ENCODE measurements at regions not wholly inside any gene's neighbourhood (a gene's known extent, or its start where the extent isn't known, plus 50 kb on each side); places are given as distances from the start of the nearest gene placed in this dataset.
"Not testable (repeated sequence)": the region's sequence is repeated elsewhere in the genome, so short reads cannot be mapped to it uniquely, and the experiment has no call there.

GRCh38 chr21:35609263-35609662 is 451.1 kb downstream of the SETD4 start:
- H3K27me3 ChIP-seq (ENCODE audit: low read depth, low read length): no peaks in the 10 kb centered on the region
- H3K27ac ChIP-seq (ENCODE audit: low read length): no peak overlapping the region
- no peaks in the 10 kb centered on the region for H3K36me3 ChIP-seq (ENCODE audit: control insufficient read depth in 1 of 2, insufficient read depth in 2 of 2, low read length in 2 of 2)
- no peaks in the 10 kb centered on the region for H3K4me1 ChIP-seq (ENCODE audit: control insufficient read depth in 1 of 2, insufficient read depth in 2 of 2, low read length in 2 of 2)
- no peak overlapping the region for H3K4me3 ChIP-seq (ENCODE audit: low read depth in 1 of 2, low read length in 2 of 2)
- H3K9me3 ChIP-seq (ENCODE audit: control insufficient read depth in 1 of 2, low read length in 2 of 2): peaks cover 0 to 5% of the 10 kb centered on the region in 2 donors

- Histone ChIP-seq H3K36me3 (ENCODE audit: control insufficient read depth in 1 of 2, insufficient read depth in 2 of 2, low read length in 2 of 2) (no peaks in the 10 kb centered on the region), H3K4me1 (ENCODE audit: control insufficient read depth in 1 of 2, insufficient read depth in 2 of 2, low read length in 2 of 2) (no peaks in the 10 kb centered on the region), H3K9me3 (ENCODE audit: control insufficient read depth in 1 of 2, low read length in 2 of 2) (peaks cover 0 to 5% of the 10 kb centered on the region in 2 donors), H3K4me3 (ENCODE audit: low read depth in 1 of 2, low read length in 2 of 2) (no peak overlapping the region), H3K27ac (ENCODE audit: low read length) (no peak overlapping the region), H3K27me3 (ENCODE audit: low read depth, low read length) (no peaks in the 10 kb centered on the region)
Observed at GRCh38 chr21:35607406-35607805, 452.9 kb downstream of the SETD4 start.

- H3K27ac ChIP-seq (ENCODE audit: low read length): no peak overlapping the region
- no peaks in the 10 kb centered on the region for H3K27me3 ChIP-seq (ENCODE audit: low read depth, low read length)
- no peaks in the 10 kb centered on the region for H3K36me3 ChIP-seq (ENCODE audit: control insufficient read depth in 1 of 2, insufficient read depth in 2 of 2, low read length in 2 of 2)
- no peak overlapping the region for H3K4me3 ChIP-seq (ENCODE audit: low read depth in 1 of 2, low read length in 2 of 2)
- H3K4me1 ChIP-seq (ENCODE audit: control insufficient read depth in 1 of 2, insufficient read depth in 2 of 2, low read length in 2 of 2): no peaks in the 10 kb centered on the region
- peaks cover 0 to 5% of the 10 kb centered on the region in 2 donors for H3K9me3 ChIP-seq (ENCODE audit: control insufficient read depth in 1 of 2, low read length in 2 of 2)
Observed at GRCh38 chr21:35606578-35606977, 453.7 kb downstream of the SETD4 start.

- Histone ChIP-seq H3K4me3 (ENCODE audit: low read depth in 1 of 2, low read length in 2 of 2) (no peak overlapping the region), H3K27me3 (ENCODE audit: low read depth, low read length) (no peaks in the 10 kb centered on the region), H3K4me1 (ENCODE audit: control insufficient read depth in 1 of 2, insufficient read depth in 2 of 2, low read length in 2 of 2) (no peaks in the 10 kb centered on the region), H3K27ac (ENCODE audit: low read length) (no peak overlapping the region), H3K9me3 (ENCODE audit: control insufficient read depth in 1 of 2, low read length in 2 of 2) (peaks cover 0 to 5% of the 10 kb centered on the region in 2 donors), H3K36me3 (ENCODE audit: control insufficient read depth in 1 of 2, insufficient read depth in 2 of 2, low read length in 2 of 2) (no peaks in the 10 kb centered on the region)
Observed at GRCh38 chr21:35606146-35606545, 454.2 kb downstream of the SETD4 start.

- Histone ChIP-seq H3K36me3 (ENCODE audit: control insufficient read depth in 1 of 2, insufficient read depth in 2 of 2, low read length in 2 of 2) (no peaks in the 10 kb centered on the region), H3K27me3 (ENCODE audit: low read depth, low read length) (no peaks in the 10 kb centered on the region), H3K27ac (ENCODE audit: low read length) (no peak overlapping the region), H3K4me3 (ENCODE audit: low read depth in 1 of 2, low read length in 2 of 2) (no peak overlapping the region), H3K4me1 (ENCODE audit: control insufficient read depth in 1 of 2, insufficient read depth in 2 of 2, low read length in 2 of 2) (no peaks in the 10 kb centered on the region), H3K9me3 (ENCODE audit: control insufficient read depth in 1 of 2, low read length in 2 of 2) (peaks cover 0 to 5% of the 10 kb centered on the region in 2 donors)
Observed at GRCh38 chr21:35603494-35603893, 456.8 kb downstream of the SETD4 start.

- H3K9me3 ChIP-seq (ENCODE audit: control insufficient read depth in 1 of 2, low read length in 2 of 2): peaks cover 0 to 5% of the 10 kb centered on the region in 2 donors
- H3K36me3 ChIP-seq (ENCODE audit: control insufficient read depth in 1 of 2, insufficient read depth in 2 of 2, low read length in 2 of 2): no peaks in the 10 kb centered on the region
- no peaks in the 10 kb centered on the region for H3K27me3 ChIP-seq (ENCODE audit: low read depth, low read length)
- no peak overlapping the region for H3K27ac ChIP-seq (ENCODE audit: low read length)
- no peak overlapping the region for H3K4me3 ChIP-seq (ENCODE audit: low read depth in 1 of 2, low read length in 2 of 2)
- H3K4me1 ChIP-seq (ENCODE audit: control insufficient read depth in 1 of 2, insufficient read depth in 2 of 2, low read length in 2 of 2): no peaks in the 10 kb centered on the region
Observed at GRCh38 chr21:35602811-35603362, 457.4 kb downstream of the SETD4 start.

- no peaks in the 10 kb centered on the region for H3K27me3 ChIP-seq (ENCODE audit: low read depth, low read length)
- H3K4me3 ChIP-seq (ENCODE audit: low read depth in 1 of 2, low read length in 2 of 2): no peak overlapping the region
- H3K9me3 ChIP-seq (ENCODE audit: control insufficient read depth in 1 of 2, low read length in 2 of 2): no peaks in the 10 kb centered on the region
- no peaks in the 10 kb centered on the region for H3K36me3 ChIP-seq (ENCODE audit: control insufficient read depth in 1 of 2, insufficient read depth in 2 of 2, low read length in 2 of 2)
- no peaks in the 10 kb centered on the region for H3K4me1 ChIP-seq (ENCODE audit: control insufficient read depth in 1 of 2, insufficient read depth in 2 of 2, low read length in 2 of 2)
- no peak overlapping the region for H3K27ac ChIP-seq (ENCODE audit: low read length)
Observed at GRCh38 chr21:35601211-35601610, 459.1 kb downstream of the SETD4 start.

- Histone ChIP-seq H3K27ac (ENCODE audit: low read length) (no peak overlapping the region), H3K27me3 (ENCODE audit: low read depth, low read length) (no peaks in the 10 kb centered on the region), H3K36me3 (ENCODE audit: control insufficient read depth in 1 of 2, insufficient read depth in 2 of 2, low read length in 2 of 2) (no peaks in the 10 kb centered on the region), H3K4me1 (ENCODE audit: control insufficient read depth in 1 of 2, insufficient read depth in 2 of 2, low read length in 2 of 2) (no peaks in the 10 kb centered on the region), H3K4me3 (ENCODE audit: low read depth in 1 of 2, low read length in 2 of 2) (no peak overlapping the region), H3K9me3 (ENCODE audit: control insufficient read depth in 1 of 2, low read length in 2 of 2) (no peaks in the 10 kb centered on the region)
Observed at GRCh38 chr21:35599164-35599563, 461.2 kb downstream of the SETD4 start.

- H3K36me3 ChIP-seq (ENCODE audit: control insufficient read depth in 1 of 2, insufficient read depth in 2 of 2, low read length in 2 of 2): no peaks in the 10 kb centered on the region
- no peaks in the 10 kb centered on the region for H3K9me3 ChIP-seq (ENCODE audit: control insufficient read depth in 1 of 2, low read length in 2 of 2)
- H3K27ac ChIP-seq (ENCODE audit: low read length): no peak overlapping the region
- H3K4me3 ChIP-seq (ENCODE audit: low read depth in 1 of 2, low read length in 2 of 2): no peak overlapping the region
- H3K4me1 ChIP-seq (ENCODE audit: control insufficient read depth in 1 of 2, insufficient read depth in 2 of 2, low read length in 2 of 2): no peaks in the 10 kb centered on the region
- no peaks in the 10 kb centered on the region for H3K27me3 ChIP-seq (ENCODE audit: low read depth, low read length)
Observed at GRCh38 chr21:35597750-35598339, 462.5 kb downstream of the SETD4 start.

GRCh38 chr21:35594905-35595304 is 465.4 kb downstream of the SETD4 start:
- Histone ChIP-seq H3K27ac (ENCODE audit: low read length) (no peak overlapping the region), H3K36me3 (ENCODE audit: control insufficient read depth in 1 of 2, insufficient read depth in 2 of 2, low read length in 2 of 2) (no peaks in the 10 kb centered on the region), H3K9me3 (ENCODE audit: control insufficient read depth in 1 of 2, low read length in 2 of 2) (no peaks in the 10 kb centered on the region), H3K4me1 (ENCODE audit: control insufficient read depth in 1 of 2, insufficient read depth in 2 of 2, low read length in 2 of 2) (no peaks in the 10 kb centered on the region), H3K27me3 (ENCODE audit: low read depth, low read length) (no peaks in the 10 kb centered on the region), H3K4me3 (ENCODE audit: low read depth in 1 of 2, low read length in 2 of 2) (no peak overlapping the region)

- Histone ChIP-seq H3K4me1 (ENCODE audit: control insufficient read depth in 1 of 2, insufficient read depth in 2 of 2, low read length in 2 of 2) (no peaks in the 10 kb centered on the region), H3K4me3 (ENCODE audit: low read depth in 1 of 2, low read length in 2 of 2) (no peak overlapping the region), H3K27me3 (ENCODE audit: low read depth, low read length) (no peaks in the 10 kb centered on the region), H3K27ac (ENCODE audit: low read length) (no peak overlapping the region), H3K9me3 (ENCODE audit: control insufficient read depth in 1 of 2, low read length in 2 of 2) (no peaks in the 10 kb centered on the region), H3K36me3 (ENCODE audit: control insufficient read depth in 1 of 2, insufficient read depth in 2 of 2, low read length in 2 of 2) (no peaks in the 10 kb centered on the region)
Observed at GRCh38 chr21:35593000-35593502, 467.3 kb downstream of the SETD4 start.

- not testable (repeated sequence) for H3K36me3 ChIP-seq (ENCODE audit: control insufficient read depth in 1 of 2, insufficient read depth in 2 of 2, low read length in 2 of 2); H3K27ac ChIP-seq (ENCODE audit: low read length); H3K4me3 ChIP-seq (ENCODE audit: low read depth in 1 of 2, low read length in 2 of 2); H3K4me1 ChIP-seq (ENCODE audit: control insufficient read depth in 1 of 2, insufficient read depth in 2 of 2, low read length in 2 of 2); H3K9me3 ChIP-seq (ENCODE audit: control insufficient read depth in 1 of 2, low read length in 2 of 2); H3K27me3 ChIP-seq (ENCODE audit: low read depth, low read length)
Observed at GRCh38 chr21:35590284-35590683, 470.0 kb downstream of the SETD4 start.
